GM18511 (cell line): ENCODE measurements at regions not wholly inside any gene's neighbourhood (a gene's known extent, or its start where the extent isn't known, plus 50 kb on each side); places are given as distances from the start of the nearest gene placed in this dataset.
"Not testable (repeated sequence)": the region's sequence is repeated elsewhere in the genome, so short reads cannot be mapped to it uniquely, and the experiment has no call there.

Experiments used
- ATAC-seq: cut with Tn5 transposase; IDR thresholded peaks from one replicate; pipeline ENCODE4 v1.9.1; 2021; ENCODE audit warnings: mild to moderate bottlenecking, moderate library complexity; ENCODE audit not compliant: unreplicated experiment

DNA sequence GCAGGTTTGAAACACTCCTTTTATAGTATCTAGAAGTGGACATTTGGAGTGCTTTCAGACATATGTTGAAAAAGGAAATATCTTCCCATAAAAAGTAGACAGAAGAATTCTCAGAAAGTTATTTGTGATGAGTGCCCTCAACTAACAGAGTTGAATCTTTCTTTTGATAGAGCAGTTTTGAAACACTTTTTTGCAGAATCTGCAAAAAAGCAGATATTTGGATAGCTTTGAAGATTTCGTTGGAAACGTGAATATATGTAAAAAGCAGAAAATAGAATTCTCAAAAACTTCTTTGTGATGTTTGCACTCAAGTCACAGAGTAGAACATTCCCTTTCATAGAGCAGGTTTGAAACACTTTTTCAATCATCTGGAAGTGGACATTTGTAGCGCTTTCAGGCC lies 676.4 kb upstream of the ZNF337 start:
- ATAC-seq = not testable (repeated sequence)

DNA sequence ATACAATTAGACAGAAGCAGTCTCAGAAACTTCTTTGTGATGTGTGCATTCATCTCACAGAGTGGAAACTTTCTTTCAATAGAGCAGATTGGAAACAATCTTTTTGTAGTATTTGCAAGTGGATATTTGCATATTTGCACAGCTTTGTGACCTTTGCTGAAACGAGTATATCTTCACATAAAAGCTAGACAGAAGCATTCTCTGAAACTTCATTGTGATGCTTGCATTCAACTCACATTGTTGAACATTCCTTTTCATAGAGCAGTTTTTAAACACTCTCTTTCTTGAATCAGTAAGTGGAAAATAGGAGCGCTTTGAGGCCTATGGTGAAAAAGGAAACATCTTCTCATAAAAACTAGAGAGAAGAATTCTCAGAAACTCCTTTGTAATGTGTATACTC lies 657.9 kb upstream of the ZNF337 start:
- no peak for ATAC-seq

DNA sequence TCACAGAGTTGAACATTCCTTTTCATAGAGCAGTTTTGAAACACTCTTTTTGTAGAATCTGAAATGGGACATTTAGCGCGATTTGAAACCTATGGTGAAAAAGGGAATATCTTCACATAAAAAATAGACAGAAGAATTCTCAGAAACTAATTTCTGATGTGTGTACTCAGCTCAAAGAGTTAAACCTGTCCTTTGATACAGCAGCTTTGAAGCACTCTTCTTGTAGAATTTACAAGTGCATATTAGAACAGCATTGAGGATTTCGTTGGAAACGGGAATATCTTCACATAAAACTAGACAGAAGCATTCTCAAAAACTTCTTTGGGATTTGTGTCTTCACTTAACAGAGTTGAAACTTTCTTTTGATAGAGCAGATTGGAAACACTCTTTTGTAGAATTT lies 650.7 kb upstream of the ZNF337 start:
- no peak for ATAC-seq

DNA sequence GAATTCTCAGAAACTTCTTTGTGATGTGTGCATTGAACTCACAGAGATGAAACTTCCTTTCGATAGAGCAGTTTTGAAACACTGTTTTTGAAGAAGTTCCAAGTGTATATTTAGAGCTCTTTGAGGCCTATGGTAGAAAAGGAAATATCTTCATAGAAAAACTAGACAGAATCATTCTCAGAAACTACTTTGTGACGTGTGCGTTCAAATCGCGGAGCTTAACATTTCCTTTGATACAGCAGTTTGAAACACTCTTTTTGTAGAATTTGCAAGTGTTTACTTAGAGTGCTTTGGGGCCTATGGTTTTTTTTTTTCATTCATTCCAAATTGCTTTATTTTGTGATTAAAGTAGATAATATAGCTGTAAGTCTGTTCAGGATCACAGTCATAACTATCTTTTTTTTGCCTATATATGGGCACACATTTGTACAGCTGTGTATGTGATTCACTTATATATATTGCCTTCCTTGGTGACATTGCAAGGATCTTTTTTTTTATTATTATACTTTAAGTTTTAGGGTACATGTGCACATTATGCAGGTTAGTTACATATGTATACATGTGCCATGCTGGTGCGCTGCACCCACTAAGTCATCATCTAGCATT lies 643.9 kb upstream of the ZNF337 start:
- ATAC-seq = not testable (repeated sequence)

DNA sequence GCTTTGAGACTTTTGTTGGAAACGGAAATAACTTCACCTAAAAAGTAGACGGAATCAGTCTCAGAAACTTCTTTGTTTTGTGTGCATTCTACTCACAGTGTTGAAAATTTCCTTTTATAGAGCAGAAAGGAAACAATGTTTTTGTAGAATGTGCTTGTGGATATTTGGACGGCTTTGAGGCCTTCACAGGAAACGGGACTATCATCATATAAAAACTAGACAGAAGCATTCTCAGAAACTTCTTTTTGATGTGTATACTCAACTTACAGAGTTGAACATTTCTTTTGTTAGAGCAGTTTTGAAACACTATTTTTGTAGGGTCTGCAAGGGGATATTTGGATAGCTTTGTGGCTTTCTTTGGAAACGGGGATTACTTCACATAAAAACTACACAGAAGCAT lies 627.5 kb upstream of the ZNF337 start:
- no peak for ATAC-seq

DNA sequence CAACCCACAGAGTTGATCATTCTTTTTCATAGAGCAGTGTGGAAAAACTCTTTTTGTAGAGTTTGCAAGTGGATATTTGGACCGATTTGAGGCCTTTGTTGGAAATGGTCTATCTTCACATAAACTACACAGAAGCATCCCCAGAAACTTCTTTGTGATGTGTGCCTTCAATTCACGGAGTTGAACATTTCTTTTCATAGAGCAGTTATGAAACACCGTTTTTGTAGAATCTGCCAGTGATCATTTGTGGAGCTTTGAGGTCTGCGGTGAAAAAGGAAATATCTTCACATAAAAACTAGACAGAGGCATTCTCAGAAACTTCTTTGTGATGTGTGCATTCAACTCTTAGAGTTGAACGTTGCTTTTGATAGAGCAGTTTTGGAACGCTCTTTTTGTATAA lies 618.4 kb upstream of the ZNF337 start:
- no peak for ATAC-seq

DNA sequence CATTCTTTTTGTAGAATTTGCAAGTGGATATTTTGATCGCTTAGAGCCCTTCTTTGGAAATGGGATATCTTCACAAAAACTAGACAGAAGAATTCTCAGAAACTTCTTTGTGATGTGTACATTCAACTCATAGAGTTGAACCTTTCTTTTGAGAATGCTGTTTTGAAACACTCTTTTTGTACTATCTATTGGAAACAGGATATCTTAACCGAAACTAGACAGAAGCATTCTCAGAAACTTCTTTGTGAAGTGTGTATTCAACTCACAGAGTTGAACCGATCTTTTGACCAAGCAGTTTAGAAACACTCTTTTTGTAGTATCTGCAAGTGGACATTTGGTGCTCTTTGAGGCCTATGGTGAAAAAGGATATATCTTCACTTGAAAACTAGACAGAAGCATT lies 613.1 kb upstream of the ZNF337 start:
- ATAC-seq = not testable (repeated sequence)

DNA sequence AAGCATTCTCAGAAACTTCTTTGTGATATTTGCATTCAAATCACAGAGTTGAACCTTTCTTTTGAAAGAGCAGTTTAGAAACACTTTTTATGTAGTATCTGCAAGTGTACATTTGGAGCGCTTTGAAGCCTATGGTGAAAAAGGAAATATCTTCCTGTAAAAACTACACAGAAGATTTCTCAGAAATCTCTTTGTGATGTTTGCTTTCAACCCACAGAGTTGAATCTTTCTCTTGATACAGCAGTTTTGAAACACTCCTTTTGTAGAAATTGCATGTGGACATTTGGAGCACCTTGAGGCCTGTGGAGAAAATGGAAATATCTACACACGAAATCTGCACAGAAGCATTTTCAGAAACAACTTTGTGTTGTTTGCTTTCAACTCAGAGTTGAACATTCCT lies 612.3 kb upstream of the ZNF337 start:
- no peak for ATAC-seq

DNA sequence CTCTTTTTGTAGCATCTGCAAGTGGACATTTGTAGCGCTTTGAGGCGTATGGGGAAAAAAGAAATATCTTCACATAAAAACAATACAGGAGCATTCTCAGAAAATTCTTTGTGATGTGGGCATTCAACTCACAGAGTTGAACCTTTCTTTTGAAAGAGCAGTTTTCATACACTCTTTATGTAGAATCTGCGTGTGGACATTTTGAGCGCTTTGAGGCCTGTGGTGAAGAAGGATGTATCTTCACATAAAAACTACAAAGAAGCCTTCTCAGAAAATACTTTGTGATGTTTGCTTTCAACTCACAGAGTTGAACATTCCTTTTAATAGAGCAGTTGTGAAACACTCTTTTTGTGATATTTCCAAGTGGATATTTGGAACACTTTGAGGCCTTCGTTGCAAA lies 598.4 kb upstream of the ZNF337 start:
- ATAC-seq = no peak

DNA sequence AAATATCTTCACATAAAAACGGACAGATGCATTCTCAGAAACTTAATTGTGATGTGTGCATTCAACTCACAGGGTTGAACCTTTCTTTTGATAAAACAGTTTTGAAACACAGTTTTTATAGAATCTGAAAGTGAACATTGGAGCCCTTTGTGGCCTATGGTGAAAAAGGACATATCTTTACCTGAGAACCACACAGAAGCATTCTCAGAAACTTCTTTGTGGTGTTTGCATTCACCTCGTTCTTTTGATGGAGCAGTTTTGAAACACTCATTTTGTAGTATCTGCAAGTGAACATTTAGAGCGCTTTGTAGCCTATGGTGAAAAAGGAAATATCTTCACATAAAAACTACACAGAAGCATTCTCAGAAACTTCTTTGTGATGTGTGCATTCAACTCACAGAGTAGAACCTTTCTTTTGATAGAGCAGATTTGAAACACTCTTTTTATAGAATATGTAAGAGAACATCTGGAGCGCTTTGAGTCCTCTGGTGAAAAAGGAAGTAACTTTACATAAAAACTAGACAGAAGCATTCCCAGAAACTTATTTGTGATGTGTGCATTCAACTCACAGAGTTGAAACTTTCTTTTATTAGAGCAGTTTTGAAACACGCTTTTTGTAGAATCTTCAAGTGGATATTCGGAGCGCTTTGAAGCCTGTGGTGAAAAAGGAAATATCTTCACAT lies 591.9 kb upstream of the ZNF337 start:
- ATAC-seq = not testable (repeated sequence)

DNA sequence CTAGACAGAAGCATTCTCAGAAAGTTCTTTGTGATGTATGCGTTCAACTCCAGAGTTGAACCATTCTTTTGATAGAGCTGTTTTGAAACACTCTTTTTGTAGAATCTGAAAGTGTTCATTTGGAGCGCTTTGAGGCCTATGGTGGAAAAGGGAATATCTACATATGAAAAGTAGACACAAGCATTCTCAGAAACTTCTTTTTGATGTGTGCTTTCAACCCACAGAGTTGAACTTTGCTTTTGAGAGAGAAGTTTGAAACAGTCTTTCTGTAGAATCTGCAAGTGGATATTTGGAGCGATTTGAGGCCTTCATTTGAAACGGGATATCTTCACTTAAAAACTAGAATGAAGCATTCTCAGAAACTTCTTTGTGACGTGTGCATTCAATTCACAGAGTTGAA lies 582.6 kb upstream of the ZNF337 start:
- ATAC-seq = no peak

DNA sequence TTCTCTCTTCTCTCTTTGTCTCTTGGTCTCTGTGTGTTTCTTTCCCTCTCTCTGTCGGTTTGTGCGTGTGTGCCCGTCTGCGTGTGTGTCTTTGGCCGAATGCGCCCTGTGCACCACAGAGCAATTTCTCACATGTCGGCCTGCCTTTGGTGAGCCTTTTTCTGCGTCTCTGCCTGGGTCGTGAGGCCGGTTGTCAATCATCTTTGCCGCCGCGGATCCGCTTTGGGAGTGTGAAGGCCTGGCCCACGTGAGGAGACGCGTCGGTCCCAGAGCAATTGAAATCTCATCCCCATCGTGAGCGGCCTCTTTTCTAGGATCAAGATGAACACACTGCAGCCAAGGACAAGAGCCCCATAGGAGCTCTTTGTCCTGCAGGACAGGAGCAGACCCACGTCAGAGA lies 580.7 kb upstream of the ZNF337 start:
- ATAC-seq = no peak

DNA sequence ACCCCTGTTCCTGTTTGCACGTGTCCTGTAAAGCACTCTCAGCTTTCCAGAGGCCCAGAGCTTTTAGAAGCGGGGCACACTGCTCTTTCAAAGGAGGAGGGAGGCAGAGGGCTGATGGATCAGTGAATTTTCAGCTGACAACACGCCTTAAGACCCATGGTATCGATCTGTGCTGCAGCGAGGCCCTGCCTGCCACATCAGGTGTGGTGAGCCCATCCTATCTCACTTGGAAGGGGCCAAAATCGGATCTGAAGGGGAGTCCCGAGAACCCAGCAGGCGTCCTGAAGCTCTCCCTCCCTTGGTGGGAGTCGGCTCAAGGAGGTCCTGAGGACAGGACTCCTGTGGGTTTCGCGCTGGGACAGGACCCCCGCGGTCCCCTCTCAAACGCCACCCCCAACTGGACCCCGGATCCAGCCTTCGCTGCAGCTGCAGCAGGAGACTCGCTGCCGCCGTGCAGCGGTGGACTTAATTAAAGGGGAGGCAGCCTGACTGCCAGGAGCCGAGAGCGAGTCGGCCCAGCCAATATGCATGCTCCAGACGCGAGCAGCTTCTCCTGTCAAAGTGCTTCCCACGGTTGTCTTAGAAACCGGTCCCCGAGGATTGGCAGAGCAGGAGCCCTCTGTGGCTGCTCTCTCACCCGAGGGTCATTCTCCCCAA lies 580.0 kb upstream of the ZNF337 start:
- no peak for ATAC-seq

DNA sequence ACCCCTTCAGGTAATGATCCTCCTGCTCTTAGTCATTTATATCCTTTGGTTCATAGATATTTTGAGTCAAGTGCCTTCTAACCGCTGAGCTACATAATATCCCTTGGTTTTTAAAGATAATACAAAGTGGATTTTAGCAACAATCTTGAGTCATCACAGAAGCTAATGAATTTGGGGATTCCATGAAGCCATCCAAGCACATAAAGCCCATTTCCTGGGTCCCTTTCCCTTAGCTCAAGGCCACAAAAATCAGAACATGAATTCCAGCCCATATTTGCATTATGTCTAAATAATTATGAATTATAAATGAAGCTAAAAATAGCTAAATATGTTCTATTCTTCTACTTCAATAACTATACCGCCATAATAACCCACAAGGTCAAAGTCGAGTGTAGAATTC lies 572.1 kb upstream of the ZNF337 start:
- not testable (repeated sequence) for ATAC-seq

DNA sequence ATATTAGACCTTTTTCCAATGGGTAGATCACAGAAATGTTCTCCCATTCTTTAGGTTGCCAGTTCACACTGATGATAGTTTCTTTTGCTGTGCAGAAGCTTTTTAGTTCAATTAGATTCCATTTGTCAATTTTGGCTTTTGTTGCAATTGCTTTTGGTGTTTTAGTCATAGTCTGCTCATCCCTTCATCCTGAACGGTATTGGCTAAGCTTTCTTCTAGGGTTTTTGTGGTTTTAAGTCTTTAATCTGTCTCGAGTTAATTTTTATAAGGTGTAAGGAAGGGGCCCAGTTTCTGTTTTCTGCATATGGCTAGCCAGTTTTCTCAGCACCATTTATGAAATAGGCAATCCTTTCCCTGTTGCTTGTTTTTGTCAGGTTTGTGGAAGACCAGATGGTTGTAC lies 564.3 kb upstream of the ZNF337 start:
- ATAC-seq = not testable (repeated sequence)

DNA sequence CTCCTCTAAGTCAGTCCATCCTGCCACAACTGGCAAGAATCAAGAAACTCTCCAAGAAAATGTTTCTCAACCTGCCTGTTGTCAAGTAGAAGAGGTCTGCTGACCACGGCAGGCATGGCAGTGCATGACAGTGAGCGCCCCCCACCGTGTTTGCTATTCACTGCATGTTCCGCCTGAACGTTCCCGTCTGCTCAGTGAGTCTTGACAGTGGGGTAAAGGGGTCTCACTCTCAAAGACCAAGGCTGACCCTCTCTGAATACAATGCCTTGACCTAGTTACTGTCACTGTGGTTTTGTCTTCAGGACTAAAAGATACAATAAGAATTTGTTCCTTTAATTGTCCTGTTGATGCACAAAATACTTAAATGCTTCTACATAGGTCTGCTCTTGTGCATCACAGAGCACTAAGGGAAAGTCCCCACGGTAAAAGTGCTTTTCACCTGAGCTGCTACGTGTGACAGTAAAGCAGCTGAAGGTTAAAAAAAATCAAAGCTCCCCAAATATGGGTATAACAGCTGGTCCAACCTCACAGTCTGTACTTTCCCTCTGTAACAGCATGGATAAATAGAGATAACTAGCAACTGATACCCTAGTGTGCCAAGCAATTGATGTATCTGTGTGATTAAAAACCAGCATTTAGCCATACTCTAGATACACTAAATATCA lies 555.8 kb upstream of the ZNF337 start:
- ATAC-seq = not testable (repeated sequence)

DNA sequence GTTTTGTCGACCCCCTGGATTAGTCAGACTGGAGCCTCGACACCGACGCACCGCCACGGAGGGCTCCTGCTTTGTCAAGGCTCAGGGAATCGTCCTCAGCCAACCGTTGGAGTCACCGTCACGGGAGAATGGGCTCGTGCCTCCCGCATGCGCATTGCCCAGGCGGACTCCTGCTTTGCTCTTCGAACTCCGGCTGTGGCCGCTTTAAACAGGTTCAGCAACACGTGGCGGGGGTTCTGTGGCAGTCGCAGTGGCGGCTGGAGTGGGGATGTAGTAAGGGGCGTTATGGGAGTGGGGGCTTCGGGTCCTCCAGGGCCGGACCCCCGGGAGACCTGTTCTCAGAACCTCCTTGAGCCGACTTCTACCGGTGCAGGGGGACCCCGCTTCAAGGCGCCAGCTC lies 554.7 kb upstream of the ZNF337 start:
- ATAC-seq = not testable (repeated sequence)

DNA sequence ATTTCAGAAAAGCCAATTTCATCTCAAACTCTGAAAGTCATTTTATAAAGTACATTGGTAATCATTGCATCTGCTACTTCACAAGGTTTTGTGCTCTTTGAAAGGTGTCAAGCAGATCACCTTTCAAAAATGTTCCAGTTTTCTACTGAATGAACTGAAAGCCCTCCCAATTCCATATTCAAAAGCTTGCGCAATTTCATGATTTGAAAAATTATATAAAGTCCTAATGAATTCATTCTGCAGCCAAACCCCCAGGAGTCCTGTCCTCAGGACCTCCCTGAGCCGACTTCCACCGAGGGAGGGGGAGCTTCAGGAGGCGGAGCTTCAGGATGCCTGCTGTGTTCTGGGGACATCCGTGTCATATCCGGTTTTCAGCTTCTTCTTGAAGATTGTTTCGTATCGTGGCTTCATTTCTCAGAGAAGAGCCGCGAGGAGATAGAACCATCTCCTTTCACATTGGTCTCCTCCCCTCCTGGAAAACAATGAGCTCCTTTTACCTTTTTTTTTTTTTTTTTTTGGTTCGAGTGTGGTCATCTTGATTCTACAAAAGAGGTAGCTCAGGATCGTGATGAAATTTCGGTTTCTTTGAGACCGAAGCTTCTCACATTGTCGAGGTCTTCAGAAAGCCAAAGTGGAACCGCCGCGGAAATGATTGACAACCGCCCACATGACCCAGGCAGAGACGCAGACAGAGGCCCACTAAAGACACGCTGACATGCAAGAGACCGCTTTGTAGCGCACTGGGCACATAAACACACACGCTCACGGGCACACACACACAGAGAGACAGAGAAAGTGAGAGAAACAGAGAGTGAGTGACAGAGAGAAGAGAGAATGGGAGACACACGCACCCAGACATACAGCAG lies 553.8 kb upstream of the ZNF337 start:
- ATAC-seq = not testable (repeated sequence)

DNA sequence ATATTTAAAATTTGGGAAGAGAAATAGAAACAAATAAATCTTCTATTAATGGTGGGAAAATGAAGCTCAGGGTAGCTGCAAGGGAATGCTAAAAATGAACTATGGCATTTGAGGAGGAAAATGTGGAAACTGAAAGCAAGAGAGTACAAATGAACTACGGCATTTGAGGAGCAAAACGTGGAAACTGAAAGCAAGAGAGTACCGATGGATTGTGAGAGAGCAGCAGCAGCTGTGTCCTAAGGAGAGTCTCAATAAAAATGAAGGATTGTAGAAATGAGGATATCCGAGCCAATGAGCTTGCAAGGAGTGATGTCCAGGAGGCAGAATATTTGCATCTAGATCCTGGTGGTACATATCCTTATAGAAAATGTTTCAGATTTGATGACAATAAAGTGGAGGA lies 547.1 kb upstream of the ZNF337 start:
- no peak for ATAC-seq

DNA sequence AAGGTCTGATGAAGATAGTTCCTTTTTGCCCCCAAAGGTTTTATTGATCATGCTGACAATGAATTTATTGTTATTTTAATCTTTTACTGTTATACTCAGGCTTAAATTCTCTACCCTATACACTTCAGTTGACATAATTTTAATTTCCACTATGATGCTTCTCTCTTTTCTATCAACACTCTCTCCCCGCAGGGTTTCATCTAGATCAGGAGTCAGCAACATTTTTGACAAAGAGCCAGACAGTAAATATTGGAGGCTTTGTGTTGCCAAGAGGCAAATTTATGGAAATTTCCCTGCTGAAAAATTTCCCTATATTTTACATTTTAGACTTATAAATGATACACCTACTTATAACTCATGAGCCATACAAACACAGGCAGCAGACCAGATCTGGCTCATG lies 524.0 kb upstream of the ZNF337 start:
- not testable (repeated sequence) for ATAC-seq

DNA sequence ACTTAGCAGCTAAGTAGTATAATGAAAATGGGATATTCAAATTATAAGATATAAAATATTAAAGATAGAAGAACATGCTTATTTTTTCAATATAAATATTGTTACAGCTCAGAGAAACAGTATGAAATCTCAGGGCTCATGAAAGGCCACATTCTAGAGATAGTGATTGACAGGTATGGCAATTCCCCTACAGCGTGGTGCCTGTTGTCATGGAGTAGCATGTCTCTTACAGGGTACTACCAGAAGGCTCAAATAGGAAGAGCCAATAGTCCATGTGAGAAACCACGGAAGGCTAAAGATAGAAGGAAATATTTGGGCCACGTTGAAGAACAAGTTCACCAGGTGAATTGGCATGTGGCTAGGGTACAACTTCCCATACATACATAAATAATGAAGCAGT lies 522.9 kb upstream of the ZNF337 start:
- not testable (repeated sequence) for ATAC-seq
